SHP77 (cell line): ENCODE measurements at regions not wholly inside any gene's neighbourhood (a gene's known extent, or its start where the extent isn't known, plus 50 kb on each side); places are given as distances from the start of the nearest gene placed in this dataset.
A peak's percentile ranks its signal among the peaks of the same experiment; 100 is the strongest.

ENCODE experiments used
- DNase-seq, 2 experiments: peaks; one replicate each; lab custom pipeline; 2025; lab: John Stamatoyannopoulos, UW

GRCh38 chr12:126700096-126700495, 1566.9 kb upstream of the TMEM132C start:
- no peak for DNase-seq

GRCh38 chr12:126704609-126705008, 1562.4 kb upstream of the TMEM132C start:
- peak in 1 of 2 experiments; percentile 24 for DNase-seq

- DNase-seq = peak; percentile 11 to 18
Measured at GRCh38 chr12:126706300-126706699, 1560.7 kb upstream of the TMEM132C start.

GRCh38 chr12:126708492-126708896, 1558.5 kb upstream of the TMEM132C start:
- no peak for DNase-seq

- DNase-seq = no peak
Measured at GRCh38 chr12:126718365-126718764, 1548.6 kb upstream of the TMEM132C start.

- no peak for DNase-seq
Measured at GRCh38 chr12:126719912-126720705, 1546.9 kb upstream of the TMEM132C start.

- DNase-seq = no peak
Measured at GRCh38 chr12:126726481-126727217, 1540.3 kb upstream of the TMEM132C start.

GRCh38 chr12:126727218-126728075, 1539.5 kb upstream of the TMEM132C start:
- no peak for DNase-seq

- DNase-seq = no peak
Measured at GRCh38 chr12:126734296-126734695, 1532.7 kb upstream of the TMEM132C start.

- DNase-seq = no peak
Measured at GRCh38 chr12:126734710-126735109, 1532.3 kb upstream of the TMEM132C start.

GRCh38 chr12:126741536-126742240, 1525.3 kb upstream of the TMEM132C start:
- no peak for DNase-seq

- no peak for DNase-seq
Measured at GRCh38 chr12:126742241-126742641, 1524.7 kb upstream of the TMEM132C start.

- peak; percentile 45 to 52 for DNase-seq
Measured at GRCh38 chr12:126747530-126748149, 1519.3 kb upstream of the TMEM132C start.

GRCh38 chr12:126752021-126752420, 1514.9 kb upstream of the TMEM132C start:
- DNase-seq = no peak

- DNase-seq = no peak
Measured at GRCh38 chr12:126757326-126757725, 1509.6 kb upstream of the TMEM132C start.

GRCh38 chr12:126760092-126760491, 1506.9 kb upstream of the TMEM132C start:
- DNase-seq = no peak

- no peak for DNase-seq
Measured at GRCh38 chr12:126761420-126761819, 1505.5 kb upstream of the TMEM132C start.

GRCh38 chr12:126762150-126762549, 1504.8 kb upstream of the TMEM132C start:
- no peak for DNase-seq

- DNase-seq = no peak
Measured at GRCh38 chr12:126763359-126763758, 1503.6 kb upstream of the TMEM132C start.

- DNase-seq = no peak
Measured at GRCh38 chr12:126767334-126767733, 1499.6 kb upstream of the TMEM132C start.

- no peak for DNase-seq
Measured at GRCh38 chr12:126768517-126768916, 1498.5 kb upstream of the TMEM132C start.
